ENCODE measurements at regions not wholly inside any gene's neighbourhood (a gene's known extent, or its start where the extent isn't known, plus 50 kb on each side); places are given as distances from the start of the nearest gene placed in this dataset.

DNA sequence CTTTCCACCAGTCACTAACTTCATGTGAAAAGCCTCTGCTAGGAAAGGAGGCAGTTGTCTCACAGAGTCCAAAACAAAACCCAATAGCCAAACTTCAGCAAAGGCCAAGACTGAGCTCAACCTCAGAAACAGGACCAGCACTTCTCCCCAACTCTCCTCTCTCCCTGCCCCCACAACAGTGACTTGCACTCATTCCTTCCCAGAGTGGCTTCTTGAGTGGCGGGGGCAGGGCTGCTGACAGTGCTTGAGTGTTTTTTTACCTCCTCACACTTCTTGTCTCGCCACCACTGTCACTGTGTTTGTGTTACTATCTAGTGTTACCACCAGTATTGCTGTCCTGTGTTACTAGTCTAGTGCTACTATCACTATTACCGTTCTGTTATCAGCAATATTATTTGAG is 206.8 kb downstream of the KLF6 start:
- Histone ChIP-seq H3K27me3 (ENCODE audit: control insufficient read depth in 1 of 2, insufficient read depth in 2 of 2, low read length in 2 of 2) (no peaks in the 10 kb centered on the region), H3K4me3 (ENCODE audit: low read length in 2 of 2) (no peak overlapping the region), H3K9me3 (ENCODE audit: control insufficient read depth in 2 of 2, low read length in 2 of 2) (no peaks in the 10 kb centered on the region), H3K9ac (ENCODE audit: low read length in 2 of 2) (no peak overlapping the region), H3K4me1 (ENCODE audit: control insufficient read depth, insufficient read depth, low read length) (no peaks in the 10 kb centered on the region), H3K36me3 (ENCODE audit: control insufficient read depth in 2 of 2, insufficient read depth in 2 of 2, low read length in 2 of 2) (no peaks in the 10 kb centered on the region), H3K27ac (ENCODE audit: low read length) (no peak overlapping the region)

DNA sequence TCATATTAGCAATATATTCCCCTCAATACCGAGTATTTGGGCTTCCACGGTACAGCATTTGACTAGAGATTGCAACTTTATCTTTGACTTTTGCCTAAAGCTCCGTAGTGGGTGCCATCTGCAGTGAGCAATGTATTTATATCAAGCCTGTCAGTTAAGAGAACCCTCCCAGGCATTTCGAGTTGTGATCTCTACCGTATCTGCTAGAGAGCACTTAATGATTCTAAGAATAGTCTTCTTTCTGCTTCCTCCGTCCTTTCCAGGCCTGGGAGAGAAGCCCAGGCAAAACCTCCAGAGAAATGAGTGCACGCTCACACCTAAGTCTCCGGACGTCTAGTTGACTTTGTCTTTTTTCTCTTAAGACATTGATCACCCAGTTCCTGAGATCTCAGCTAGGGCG is 210.6 kb downstream of the KLF6 start:
- H3K9me3 ChIP-seq (ENCODE audit: control insufficient read depth in 2 of 2, low read length in 2 of 2), result no peaks in the 10 kb centered on the region
- H3K4me1 ChIP-seq (ENCODE audit: control insufficient read depth, insufficient read depth, low read length), result no peaks in the 10 kb centered on the region
- no peak overlapping the region for H3K27ac ChIP-seq (ENCODE audit: low read length)
- H3K9ac ChIP-seq (ENCODE audit: low read length in 2 of 2), result no peak overlapping the region
- H3K36me3 ChIP-seq (ENCODE audit: control insufficient read depth in 2 of 2, insufficient read depth in 2 of 2, low read length in 2 of 2), result no peaks in the 10 kb centered on the region
- no peaks in the 10 kb centered on the region for H3K27me3 ChIP-seq (ENCODE audit: control insufficient read depth in 1 of 2, insufficient read depth in 2 of 2, low read length in 2 of 2)
- no peak overlapping the region for H3K4me3 ChIP-seq (ENCODE audit: low read length in 2 of 2)

DNA sequence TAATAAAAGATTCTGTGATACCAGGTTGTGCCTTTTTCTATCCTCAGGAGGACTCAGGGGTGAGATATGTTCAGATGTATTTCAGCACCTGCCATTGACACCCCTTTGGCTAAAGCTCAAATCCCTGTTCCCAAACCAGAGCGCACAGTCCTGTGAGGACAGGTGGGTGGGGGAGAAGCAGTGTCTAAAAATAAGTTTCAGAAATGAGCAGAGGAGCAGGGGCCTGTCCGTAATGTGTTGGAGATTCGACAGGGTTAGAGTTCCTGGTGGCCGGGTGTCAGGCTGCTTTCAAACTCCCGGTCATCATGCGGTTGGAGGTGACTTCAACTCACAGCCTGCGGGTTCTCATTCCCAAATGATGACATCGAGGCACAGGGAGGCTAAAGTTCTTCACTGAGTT is 211.5 kb downstream of the KLF6 start:
- Histone ChIP-seq H3K27ac (ENCODE audit: low read length) (no peak overlapping the region), H3K4me1 (ENCODE audit: control insufficient read depth, insufficient read depth, low read length) (no peaks in the 10 kb centered on the region), H3K9me3 (ENCODE audit: control insufficient read depth in 2 of 2, low read length in 2 of 2) (no peaks in the 10 kb centered on the region), H3K9ac (ENCODE audit: low read length in 2 of 2) (no peak overlapping the region), H3K4me3 (ENCODE audit: low read length in 2 of 2) (no peak overlapping the region), H3K27me3 (ENCODE audit: control insufficient read depth in 1 of 2, insufficient read depth in 2 of 2, low read length in 2 of 2) (no peaks in the 10 kb centered on the region), H3K36me3 (ENCODE audit: control insufficient read depth in 2 of 2, insufficient read depth in 2 of 2, low read length in 2 of 2) (no peaks in the 10 kb centered on the region)

DNA sequence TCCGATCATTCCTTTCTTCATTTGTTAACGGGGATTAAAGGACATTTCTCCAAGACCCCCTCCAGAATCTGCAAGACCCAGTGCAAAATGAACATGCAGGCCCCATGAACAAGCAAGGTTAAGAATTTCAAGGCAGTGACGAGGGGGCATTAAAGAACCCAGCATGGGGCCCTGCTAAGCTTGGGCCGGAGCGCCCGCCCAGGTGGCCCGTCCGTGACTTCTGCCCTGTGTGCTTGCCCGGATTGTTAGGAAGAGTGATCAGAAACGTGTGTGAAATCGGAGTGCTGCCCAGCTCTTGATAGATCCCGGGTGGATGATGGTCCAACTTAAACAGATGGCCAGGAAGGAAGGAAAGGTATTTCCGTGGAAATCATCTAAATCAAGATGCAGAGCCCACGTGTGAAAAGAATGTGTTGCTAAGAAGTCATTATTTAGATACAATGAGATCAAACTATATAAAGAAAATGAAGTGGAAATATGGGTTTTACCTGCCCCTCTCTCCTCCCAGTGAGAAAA is 213.6 kb downstream of the KLF6 start:
- H3K4me3 ChIP-seq (ENCODE audit: low read length in 2 of 2), result no peak overlapping the region
- no peak overlapping the region for H3K27ac ChIP-seq (ENCODE audit: low read length)
- no peaks in the 10 kb centered on the region for H3K4me1 ChIP-seq (ENCODE audit: control insufficient read depth, insufficient read depth, low read length)
- H3K9ac ChIP-seq (ENCODE audit: low read length in 2 of 2), result no peak overlapping the region
- no peaks in the 10 kb centered on the region for H3K36me3 ChIP-seq (ENCODE audit: control insufficient read depth in 2 of 2, insufficient read depth in 2 of 2, low read length in 2 of 2)
- H3K9me3 ChIP-seq (ENCODE audit: control insufficient read depth in 2 of 2, low read length in 2 of 2), result no peaks in the 10 kb centered on the region
- no peaks in the 10 kb centered on the region for H3K27me3 ChIP-seq (ENCODE audit: control insufficient read depth in 1 of 2, insufficient read depth in 2 of 2, low read length in 2 of 2)

DNA sequence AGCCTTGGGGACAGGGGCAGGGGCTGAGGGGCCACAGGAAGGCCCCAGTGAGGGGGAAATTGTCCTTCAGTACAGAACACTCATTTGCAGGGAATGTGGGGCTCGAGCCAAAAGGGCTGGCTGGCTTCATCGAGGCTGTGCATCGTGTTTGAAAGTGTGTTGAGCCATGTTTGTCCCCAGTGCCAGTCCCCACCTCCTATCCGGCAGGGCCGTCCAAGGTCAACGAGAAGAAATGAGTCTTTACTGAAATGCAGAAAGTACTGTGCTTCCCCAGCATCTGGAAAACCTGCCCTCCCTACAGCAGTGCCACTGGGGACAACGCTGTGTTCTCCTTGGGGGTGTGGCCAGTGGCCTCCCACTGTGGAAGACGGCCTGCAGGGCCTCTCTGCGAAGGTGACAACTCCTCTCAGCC is 214.1 kb downstream of the KLF6 start:
- Histone ChIP-seq H3K36me3 (ENCODE audit: control insufficient read depth in 2 of 2, insufficient read depth in 2 of 2, low read length in 2 of 2) (no peaks in the 10 kb centered on the region), H3K27ac (ENCODE audit: low read length) (no peak overlapping the region), H3K4me1 (ENCODE audit: control insufficient read depth, insufficient read depth, low read length) (no peaks in the 10 kb centered on the region), H3K4me3 (ENCODE audit: low read length in 2 of 2) (no peak overlapping the region), H3K9me3 (ENCODE audit: control insufficient read depth in 2 of 2, low read length in 2 of 2) (peaks cover 0 to 2% of the 10 kb centered on the region in 2 donors), H3K27me3 (ENCODE audit: control insufficient read depth in 1 of 2, insufficient read depth in 2 of 2, low read length in 2 of 2) (no peaks in the 10 kb centered on the region), H3K9ac (ENCODE audit: low read length in 2 of 2) (no peak overlapping the region)

DNA sequence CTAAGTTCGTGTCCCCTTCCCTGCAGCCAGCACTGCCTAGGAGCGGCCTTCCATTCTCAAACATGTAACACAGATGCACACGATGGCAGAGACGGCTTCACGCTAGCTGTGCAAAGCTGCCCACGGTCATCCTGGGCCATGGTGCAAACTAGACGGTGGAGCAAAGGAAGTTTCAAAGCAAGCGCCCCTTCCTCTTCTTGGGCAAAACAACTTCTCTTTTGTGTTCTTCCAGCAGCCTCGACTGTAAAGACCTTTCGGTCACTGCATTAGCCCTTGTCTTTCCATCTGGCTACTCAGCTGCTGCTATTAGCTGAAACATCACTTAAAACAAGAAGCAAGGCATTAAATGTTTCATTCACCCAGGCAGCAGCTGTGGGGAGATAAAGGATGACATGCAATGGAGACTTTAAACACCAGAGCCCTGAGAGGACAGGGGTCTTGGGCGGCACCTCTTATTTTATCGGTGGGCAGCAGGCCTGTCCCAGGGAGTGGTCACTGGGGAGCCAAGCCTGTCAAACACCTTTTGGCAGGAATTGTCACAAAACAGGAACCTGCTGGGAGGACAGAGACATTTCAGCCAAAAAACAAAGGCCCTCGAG is 214.8 kb downstream of the KLF6 start:
- no peak overlapping the region for H3K4me3 ChIP-seq (ENCODE audit: low read length in 2 of 2)
- H3K4me1 ChIP-seq (ENCODE audit: control insufficient read depth, insufficient read depth, low read length), result no peaks in the 10 kb centered on the region
- no peak overlapping the region for H3K9ac ChIP-seq (ENCODE audit: low read length in 2 of 2)
- H3K27ac ChIP-seq (ENCODE audit: low read length), result no peak overlapping the region
- H3K27me3 ChIP-seq (ENCODE audit: control insufficient read depth in 1 of 2, insufficient read depth in 2 of 2, low read length in 2 of 2), result no peaks in the 10 kb centered on the region
- H3K36me3 ChIP-seq (ENCODE audit: control insufficient read depth in 2 of 2, insufficient read depth in 2 of 2, low read length in 2 of 2), result no peaks in the 10 kb centered on the region
- peaks cover 3 to 5% of the 10 kb centered on the region in 2 donors for H3K9me3 ChIP-seq (ENCODE audit: control insufficient read depth in 2 of 2, low read length in 2 of 2)

DNA sequence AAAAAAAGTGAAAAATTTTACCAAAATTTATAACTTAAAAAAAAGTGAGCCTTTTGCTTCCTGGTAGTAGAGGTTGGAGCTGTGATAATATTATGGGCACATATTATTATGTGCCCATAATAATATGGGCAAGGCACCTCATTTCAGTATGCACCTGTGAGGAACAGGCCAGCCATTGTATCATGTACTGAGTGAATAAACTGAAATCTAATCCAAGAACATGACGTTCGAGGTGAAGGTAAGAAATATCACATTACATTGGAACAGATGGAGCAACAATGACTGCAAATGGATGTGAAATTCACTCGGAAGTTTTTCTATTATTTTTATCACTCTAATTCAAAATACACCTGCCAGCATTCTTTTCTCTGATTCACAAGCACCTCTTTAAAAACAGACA is 216.0 kb downstream of the KLF6 start:
- Histone ChIP-seq H3K9ac (ENCODE audit: low read length in 2 of 2) (no peak overlapping the region), H3K9me3 (ENCODE audit: control insufficient read depth in 2 of 2, low read length in 2 of 2) (peaks cover 3 to 5% of the 10 kb centered on the region in 2 donors), H3K36me3 (ENCODE audit: control insufficient read depth in 2 of 2, insufficient read depth in 2 of 2, low read length in 2 of 2) (no peaks in the 10 kb centered on the region), H3K27ac (ENCODE audit: low read length) (no peak overlapping the region), H3K27me3 (ENCODE audit: control insufficient read depth in 1 of 2, insufficient read depth in 2 of 2, low read length in 2 of 2) (no peaks in the 10 kb centered on the region), H3K4me1 (ENCODE audit: control insufficient read depth, insufficient read depth, low read length) (no peaks in the 10 kb centered on the region), H3K4me3 (ENCODE audit: low read length in 2 of 2) (no peak overlapping the region)

DNA sequence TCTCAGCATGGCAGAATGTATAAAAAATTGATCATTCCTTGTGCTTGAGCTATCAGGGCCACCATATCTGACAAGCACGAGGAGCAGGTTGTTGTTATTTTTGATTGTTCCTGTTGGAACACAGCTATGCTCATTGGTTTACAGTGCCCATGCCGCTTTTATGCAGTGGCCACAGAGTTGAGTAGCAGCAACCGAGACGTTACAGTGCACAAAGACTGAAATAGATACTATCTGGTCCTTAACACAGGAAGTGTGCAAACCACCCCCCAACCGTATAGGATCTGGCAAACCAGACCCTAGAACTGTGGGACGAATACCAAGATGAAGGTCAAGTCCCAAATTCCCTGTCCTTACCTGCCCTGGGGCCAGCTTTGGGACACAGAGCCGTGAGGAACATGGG is 216.6 kb downstream of the KLF6 start:
- Histone ChIP-seq H3K27me3 (ENCODE audit: control insufficient read depth in 1 of 2, insufficient read depth in 2 of 2, low read length in 2 of 2) (no peaks in the 10 kb centered on the region), H3K27ac (ENCODE audit: low read length) (no peak overlapping the region), H3K4me3 (ENCODE audit: low read length in 2 of 2) (no peak overlapping the region), H3K4me1 (ENCODE audit: control insufficient read depth, insufficient read depth, low read length) (no peaks in the 10 kb centered on the region), H3K9me3 (ENCODE audit: control insufficient read depth in 2 of 2, low read length in 2 of 2) (peaks cover 3 to 5% of the 10 kb centered on the region in 2 donors), H3K9ac (ENCODE audit: low read length in 2 of 2) (no peak overlapping the region), H3K36me3 (ENCODE audit: control insufficient read depth in 2 of 2, insufficient read depth in 2 of 2, low read length in 2 of 2) (no peaks in the 10 kb centered on the region)

DNA sequence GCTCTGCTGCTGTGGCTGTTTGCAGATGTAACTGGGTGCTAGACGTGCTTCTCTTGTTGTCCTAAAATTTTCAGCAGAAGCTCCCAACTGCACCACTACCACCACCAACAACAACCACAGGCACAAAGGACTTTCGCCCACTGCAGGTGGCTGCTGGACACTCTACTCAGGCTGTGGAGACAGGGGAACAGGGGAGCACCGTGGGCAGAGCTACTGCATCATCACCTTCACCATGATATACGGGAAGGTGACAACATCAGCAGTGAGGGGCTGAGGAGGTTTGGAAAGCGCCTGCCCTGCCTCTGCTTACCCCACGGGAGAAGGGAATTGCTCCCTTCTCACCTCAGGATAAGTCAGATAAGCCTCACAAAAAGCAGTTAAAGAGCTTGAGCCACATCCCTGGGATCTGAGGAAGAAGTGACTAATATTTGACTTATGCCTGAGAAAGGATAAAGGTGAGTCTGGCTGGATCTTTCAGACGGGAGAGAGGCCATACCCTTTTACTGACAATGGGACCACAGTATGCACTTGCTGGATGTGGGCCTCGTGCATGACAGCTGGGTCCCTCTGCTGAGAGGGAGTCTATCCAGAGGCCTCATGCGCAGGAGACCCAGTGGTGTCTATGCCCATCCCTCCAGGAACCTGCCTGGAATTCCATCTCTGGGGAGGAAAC is 217.6 kb downstream of the KLF6 start:
- H3K4me3 ChIP-seq (ENCODE audit: low read length in 2 of 2), result no peak overlapping the region
- no peaks in the 10 kb centered on the region for H3K36me3 ChIP-seq (ENCODE audit: control insufficient read depth in 2 of 2, insufficient read depth in 2 of 2, low read length in 2 of 2)
- H3K9me3 ChIP-seq (ENCODE audit: control insufficient read depth in 2 of 2, low read length in 2 of 2), result peaks cover 3 to 5% of the 10 kb centered on the region in 2 donors
- H3K27ac ChIP-seq (ENCODE audit: low read length), result no peak overlapping the region
- no peak overlapping the region for H3K9ac ChIP-seq (ENCODE audit: low read length in 2 of 2)
- H3K27me3 ChIP-seq (ENCODE audit: control insufficient read depth in 1 of 2, insufficient read depth in 2 of 2, low read length in 2 of 2), result no peaks in the 10 kb centered on the region
- no peaks in the 10 kb centered on the region for H3K4me1 ChIP-seq (ENCODE audit: control insufficient read depth, insufficient read depth, low read length)

DNA sequence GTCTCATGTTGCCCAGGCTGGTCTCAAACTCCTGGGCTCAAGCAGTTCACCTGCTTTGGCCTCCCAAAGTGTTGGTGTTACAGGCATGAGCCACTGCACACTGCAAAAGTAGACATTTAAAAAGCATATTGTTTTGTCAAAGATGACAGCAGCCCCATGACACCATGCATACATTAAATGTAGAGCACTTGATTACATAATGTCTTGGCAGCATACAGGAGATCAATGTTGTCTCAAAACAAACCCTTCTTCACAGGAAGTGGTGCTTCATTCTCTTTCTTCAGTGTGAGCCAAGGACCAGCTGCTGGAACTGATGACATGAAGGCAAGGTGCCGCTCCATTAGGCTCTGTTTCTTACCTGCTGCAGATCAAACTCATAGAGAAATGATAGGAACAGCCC is 218.4 kb downstream of the KLF6 start:
- H3K36me3 ChIP-seq (ENCODE audit: control insufficient read depth in 2 of 2, insufficient read depth in 2 of 2, low read length in 2 of 2), result no peaks in the 10 kb centered on the region
- no peak overlapping the region for H3K9ac ChIP-seq (ENCODE audit: low read length in 2 of 2)
- H3K4me1 ChIP-seq (ENCODE audit: control insufficient read depth, insufficient read depth, low read length), result no peaks in the 10 kb centered on the region
- peaks cover 3 to 5% of the 10 kb centered on the region in 2 donors for H3K9me3 ChIP-seq (ENCODE audit: control insufficient read depth in 2 of 2, low read length in 2 of 2)
- no peaks in the 10 kb centered on the region for H3K27me3 ChIP-seq (ENCODE audit: control insufficient read depth in 1 of 2, insufficient read depth in 2 of 2, low read length in 2 of 2)
- no peak overlapping the region for H3K27ac ChIP-seq (ENCODE audit: low read length)
- no peak overlapping the region for H3K4me3 ChIP-seq (ENCODE audit: low read length in 2 of 2)

DNA sequence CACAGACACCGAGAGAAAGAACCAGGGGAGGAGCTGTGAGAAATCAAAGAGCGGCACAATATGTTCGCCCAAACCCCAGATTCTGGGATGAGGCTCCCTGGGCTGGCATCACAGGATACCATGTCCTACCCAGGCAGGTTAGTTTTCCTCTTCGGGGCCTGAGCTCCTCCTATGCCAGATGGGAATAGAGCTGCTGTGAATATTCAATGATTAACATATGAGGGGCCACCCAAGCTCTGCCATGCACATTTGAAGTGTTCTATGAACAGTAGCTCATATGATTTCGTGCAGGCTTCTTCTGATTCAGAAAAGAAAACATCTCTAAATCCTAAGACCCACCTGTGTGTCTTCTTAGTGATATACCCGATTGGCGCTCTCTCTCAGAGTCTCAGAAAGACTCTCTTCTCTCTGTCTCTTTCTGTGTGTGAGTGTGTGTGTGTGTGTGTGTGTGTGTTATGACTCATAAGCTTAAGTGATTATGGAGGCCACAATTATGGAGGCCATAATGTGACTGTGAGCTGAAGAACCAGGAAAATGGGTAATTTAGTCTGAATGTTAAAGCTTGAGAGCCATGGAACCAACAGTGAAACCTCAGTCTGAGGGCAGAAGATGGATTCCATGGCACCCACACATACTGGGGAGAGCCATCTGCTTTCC is 220.5 kb downstream of the KLF6 start:
- H3K9me3 ChIP-seq (ENCODE audit: control insufficient read depth in 2 of 2, low read length in 2 of 2), result peaks cover 5 to 7% of the 10 kb centered on the region in 2 donors
- H3K9ac ChIP-seq (ENCODE audit: low read length in 2 of 2), result no peak overlapping the region
- no peak overlapping the region for H3K27ac ChIP-seq (ENCODE audit: low read length)
- no peak overlapping the region for H3K4me3 ChIP-seq (ENCODE audit: low read length in 2 of 2)
- no peaks in the 10 kb centered on the region for H3K4me1 ChIP-seq (ENCODE audit: control insufficient read depth, insufficient read depth, low read length)
- no peaks in the 10 kb centered on the region for H3K27me3 ChIP-seq (ENCODE audit: control insufficient read depth in 1 of 2, insufficient read depth in 2 of 2, low read length in 2 of 2)
- H3K36me3 ChIP-seq (ENCODE audit: control insufficient read depth in 2 of 2, insufficient read depth in 2 of 2, low read length in 2 of 2), result no peaks in the 10 kb centered on the region
